ENCODE measurements at regions not wholly inside any gene's neighbourhood (a gene's known extent, or its start where the extent isn't known, plus 50 kb on each side); places are given as distances from the start of the nearest gene placed in this dataset.

GRCh38 chr18:38007026-38007425 is 441.4 kb upstream of the CELF4 start (continued):
- no peak for TF ChIP-seq FOXA1 (IDR thresholded peaks at IDR 0.05)
- no peak for TF ChIP-seq YY1 (IDR thresholded peaks at IDR 0.05)
- no peak for TF ChIP-seq ZBTB33 (IDR thresholded peaks at IDR 0.05)
- no peak for TF ChIP-seq HNF4A (conservative IDR thresholded peaks at IDR 0.05)

- Histone ChIP-seq H3K4me1 (ENCODE audit: control insufficient read depth in 4 of 4, insufficient read depth in 4 of 4, low read length in 3 of 4) (no peaks in the 10 kb centered on the region), H3K9ac (ENCODE audit: low read depth in 1 of 2, low read length in 2 of 2) (no peak overlapping the region), H3K27me3 (ENCODE audit: control insufficient read depth in 4 of 4, insufficient read depth in 4 of 4, low read length in 3 of 4) (no peaks in the 10 kb centered on the region), H3K36me3 (ENCODE audit: control insufficient read depth in 4 of 4, insufficient read depth in 3 of 4, low read depth in 1 of 4, low read length in 3 of 4) (no peaks in the 10 kb centered on the region), H3K27ac (ENCODE audit: low read depth in 1 of 2, low read length in 2 of 2) (no peak overlapping the region), H3K4me3 (ENCODE audit: low read depth in 1 of 3, low read length in 3 of 3) (no peak overlapping the region), H3K9me3 (ENCODE audit: control insufficient read depth in 4 of 4, low read length in 3 of 4) (no peaks in the 10 kb centered on the region)
- no peak for DNase-seq (ENCODE audit: low spot score)
- 60% methylated on average over 2 of the region's 2 CpGs for WGBS
- TF ChIP-seq FOXA2 (IDR thresholded peaks at IDR 0.05), result no peak
- no peak for TF ChIP-seq RAD21 (IDR thresholded peaks at IDR 0.05)
- no peak for TF ChIP-seq NR2F2 (IDR thresholded peaks at IDR 0.05)
- TF ChIP-seq CTCF (IDR thresholded peaks at IDR 0.05; ENCODE audit: low read depth, low read length, missing input control), result no peak
- TF ChIP-seq HNF4G (IDR thresholded peaks at IDR 0.05), result no peak
- no peak for TF ChIP-seq SP1 (IDR thresholded peaks at IDR 0.05)
- no peak for TF ChIP-seq YY1 (IDR thresholded peaks at IDR 0.05)
- no peak for TF ChIP-seq GABPA (IDR thresholded peaks at IDR 0.05 in 1 of 2, conservative IDR thresholded peaks at IDR 0.05 in 1 of 2)
- no peak for TF ChIP-seq ZBTB33 (IDR thresholded peaks at IDR 0.05)
- no peak for TF ChIP-seq ATF3 (IDR thresholded peaks at IDR 0.05)
- no peak for TF ChIP-seq HNF4A (conservative IDR thresholded peaks at IDR 0.05)
- no peak for TF ChIP-seq TAF1 (conservative IDR thresholded peaks at IDR 0.05)
- no peak for TF ChIP-seq REST (IDR thresholded peaks at IDR 0.05)
- TF ChIP-seq JUND (IDR thresholded peaks at IDR 0.05), result no peak
- TF ChIP-seq MAX (IDR thresholded peaks at IDR 0.05), result no peak
- TF ChIP-seq FOXA1 (IDR thresholded peaks at IDR 0.05), result no peak
- no peak for TF ChIP-seq EGR1 (IDR thresholded peaks at IDR 0.05; ENCODE audit: low read depth in 2 of 2)
Measured at GRCh38 chr18:38006541-38006940, 440.9 kb upstream of the CELF4 start.

Measured in liver (tissue), 8 donors.